ENCODE measurements at regions not wholly inside any gene's neighbourhood (a gene's known extent, or its start where the extent isn't known, plus 50 kb on each side); places are given as distances from the start of the nearest gene placed in this dataset.

DNA sequence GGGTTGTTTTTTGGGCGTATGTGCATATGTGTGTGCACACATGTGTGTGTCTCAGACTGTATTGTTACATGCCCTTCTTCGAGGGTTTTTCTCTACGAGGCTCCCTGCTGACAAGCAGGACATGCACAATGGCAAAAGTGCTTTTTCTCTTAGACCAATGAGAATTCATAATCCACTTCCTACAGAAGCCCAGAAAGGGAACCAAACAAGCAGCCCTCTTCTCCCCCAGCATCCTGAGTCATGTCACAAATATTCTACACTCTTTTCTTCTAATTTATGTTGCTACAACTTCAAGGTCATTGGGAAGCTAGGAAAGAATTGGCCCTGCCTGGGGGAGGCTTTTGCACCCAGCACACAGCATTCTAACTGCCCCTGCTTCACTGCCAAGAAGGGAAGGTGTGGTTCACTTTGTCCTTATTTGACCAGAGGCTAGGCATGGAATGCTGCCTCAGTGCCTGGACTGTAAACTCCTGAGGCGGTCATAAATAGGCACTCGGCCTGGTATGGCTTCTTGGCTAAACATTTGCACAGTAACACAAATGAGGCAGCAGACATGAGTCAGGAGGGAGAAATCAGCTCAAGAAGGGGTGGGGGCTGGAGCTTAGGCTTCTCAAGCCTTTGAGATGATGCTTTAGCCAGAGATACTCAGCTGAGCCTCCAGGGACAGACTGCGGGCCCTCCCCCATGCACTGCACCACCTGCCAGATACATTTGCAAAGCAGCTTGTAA lies 92.7 kb upstream of the KLF7 start (continued):
- no peak for TF ChIP-seq NFIC (IDR thresholded peaks at IDR 0.05; ENCODE audit: low read depth, low read length)
- no peak for TF ChIP-seq GABPA (IDR thresholded peaks at IDR 0.05; ENCODE audit: low read depth)
- TF ChIP-seq ZBED1 (IDR thresholded peaks at IDR 0.05; ENCODE audit: borderline replicate concordance): no peak
- TF ChIP-seq SMARCA5 (IDR thresholded peaks at IDR 0.05): no peak
- no peak for TF ChIP-seq ATF7 (IDR thresholded peaks at IDR 0.05; ENCODE audit: low read depth)
- TF ChIP-seq NFYB (IDR thresholded peaks at IDR 0.05; ENCODE audit: insufficient read depth, low read depth, low read length): no peak
- TF ChIP-seq BHLHE40 (IDR thresholded peaks at IDR 0.05; ENCODE audit: borderline replicate concordance in 1 of 2, low read depth in 2 of 2, low read length in 1 of 2): no peak

GRCh38 chr2:207260021-207260420 lies 94.3 kb upstream of the KLF7 start:
- WGBS (ENCODE audit: insufficient coverage, insufficient replicate concordance, low lambda C conversion rate, missing lambda C conversion rate): 51% methylated on average over 2 of the region's 2 CpGs
- POLR2A ChIA-PET: no interaction called here
- H3K9me3 ChIP-seq (replicated peaks; ENCODE audit: control insufficient read depth, insufficient read depth, low read length): no peaks in the 10 kb centered on the region
- FAIRE-seq (no peak), DNase-seq (ENCODE audit: low read depth, low spot score) (no peak), ATAC-seq (no peak)
- CTCF ChIA-PET: no interaction called here
- no peak overlapping the region for H3K9ac ChIP-seq (ENCODE audit: control insufficient read depth, insufficient read depth, low read length)
- H3K36me3 ChIP-seq (ENCODE audit: control insufficient read depth in 2 of 2, insufficient read depth in 2 of 2, low read length in 1 of 2): no peaks in the 10 kb centered on the region
- BruUV-seq (replicated peaks): no TSS peak
- no peaks in the 10 kb centered on the region for H3K4me1 ChIP-seq (ENCODE audit: control insufficient read depth, insufficient read depth, low read length)
- H3K4me3 ChIP-seq: no peak overlapping the region
- no peak overlapping the region for H3K27ac ChIP-seq (ENCODE audit: control insufficient read depth, insufficient read depth)
- H3K79me2 ChIP-seq (ENCODE audit: control insufficient read depth, insufficient read depth, low read length): no peaks in the 10 kb centered on the region
- in situ Hi-C loops (cut with MboI) (no loop called here), intact Hi-C loops (cut with micrococcal nuclease; ENCODE audit: unreplicated experiment) (no loop called here)
- no peaks in the 10 kb centered on the region for H4K20me1 ChIP-seq (ENCODE audit: control insufficient read depth, insufficient read depth)
- no peak overlapping the region for H2AFZ ChIP-seq (ENCODE audit: control insufficient read depth, low read depth, low read length)
- no peak overlapping the region for H3K4me2 ChIP-seq (ENCODE audit: control insufficient read depth, insufficient read depth)
- SMC1A ChIA-PET (ENCODE audit: uncharacterized antibody, unreplicated experiment): interaction anchor here (2.6 kb wide), 1 partner anchor 23 kb away, joined by 7 read pairs; no protein-coding TSS in a partner anchor
- RAD21 ChIA-PET (ENCODE audit: unreplicated experiment): no interaction called here
- H3K27me3 ChIP-seq (replicated peaks in 1 of 2; ENCODE audit: control insufficient read depth in 2 of 2, insufficient read depth in 2 of 2, low read length in 1 of 2): no peaks in the 10 kb centered on the region
- no peak for TF ChIP-seq JUNB (IDR thresholded peaks at IDR 0.05)
- no peak for TF ChIP-seq RAD21 (IDR thresholded peaks at IDR 0.05; ENCODE audit: insufficient read depth, low read depth, low read length)
- no peak for TF ChIP-seq RFX5 (IDR thresholded peaks at IDR 0.05; ENCODE audit: low read depth, low read length)
- no peak for TF ChIP-seq FOXM1 (IDR thresholded peaks at IDR 0.05; ENCODE audit: low read depth, low read length)
- no peak for TF ChIP-seq IKZF2 (IDR thresholded peaks at IDR 0.05)
- no peak for TF ChIP-seq SREBF1 (IDR thresholded peaks at IDR 0.05; ENCODE audit: low read length)
- no peak for TF ChIP-seq ZNF24 (IDR thresholded peaks at IDR 0.05)
- no peak for TF ChIP-seq NFXL1 (IDR thresholded peaks at IDR 0.05; ENCODE audit: borderline replicate concordance)
- TF ChIP-seq SUPT20H (IDR thresholded peaks at IDR 0.05; ENCODE audit: borderline replicate concordance, control insufficient read depth, low read depth, low read length): no peak
- TF ChIP-seq RB1 (IDR thresholded peaks at IDR 0.05; ENCODE audit: borderline replicate concordance): no peak
- no peak for TF ChIP-seq PRDM15 (CRISPR knock-in tag; IDR thresholded peaks at IDR 0.05)
- TF ChIP-seq CBX5 (IDR thresholded peaks at IDR 0.05; ENCODE audit: low read depth): no peak
- no peak for TF ChIP-seq STAT1 (conservative IDR thresholded peaks at IDR 0.05)
- no peak for TF ChIP-seq MYB (IDR thresholded peaks at IDR 0.05; ENCODE audit: borderline replicate concordance, low read depth, low read length)

Measured in GM12878 (cell line).